Dendritic cell treated with granulocyte-macrophage colony-stimulating factor and Interleukin-4, amounts not matched to agents 40 ng/mL and 50 ng/mL, for 4 days (primary cell): ENCODE measurements at regions not wholly inside any gene's neighbourhood (a gene's known extent, or its start where the extent isn't known, plus 50 kb on each side); places are given as distances from the start of the nearest gene placed in this dataset.

Source experiments
- H3K27ac Mint-ChIP-seq: one replicate; pipeline ENCODE4 v1.8.0; 2022; ENCODE audit warnings: mild to moderate bottlenecking, mixed read lengths
- H3K27me3 Mint-ChIP-seq: one replicate; pipeline ENCODE4 v1.8.0; 2022; ENCODE audit warnings: mild to moderate bottlenecking, mixed read lengths
- H3K36me3 Mint-ChIP-seq: one replicate; pipeline ENCODE4 v1.8.0; 2022; ENCODE audit warnings: low read depth, mixed read lengths
- H3K4me1 Mint-ChIP-seq: one replicate; pipeline ENCODE4 v1.8.0; 2022; ENCODE audit warnings: low read depth, mixed read lengths
- H3K4me3 Mint-ChIP-seq: one replicate; pipeline ENCODE4 v1.8.0; 2022; ENCODE audit warnings: mild to moderate bottlenecking, moderate library complexity, mixed read lengths
- H3K9me3 Mint-ChIP-seq: one replicate; pipeline ENCODE4 v1.8.0; 2022; ENCODE audit warnings: mixed read lengths
- intact Hi-C: fragments of 100-400 bp; cut with micrococcal nuclease; formaldehyde crosslinking; loops from one replicate; pipeline ENCODE4 v1.15.0; 2022

GRCh38 chr1:221606256-221606655, 135.6 kb downstream of the DUSP10 start:
- no peak overlapping the region for H3K27ac Mint-ChIP-seq
- peaks cover 11% of the 10 kb centered on the region for H3K9me3 Mint-ChIP-seq
- intact Hi-C loops, result no loop called here
- H3K27me3 Mint-ChIP-seq, result no peaks in the 10 kb centered on the region
- no peaks in the 10 kb centered on the region for H3K4me1 Mint-ChIP-seq
- H3K36me3 Mint-ChIP-seq, result no peaks in the 10 kb centered on the region
- H3K4me3 Mint-ChIP-seq, result no peak overlapping the region

- H3K27me3 Mint-ChIP-seq, result no peaks in the 10 kb centered on the region
- H3K4me3 Mint-ChIP-seq, result no peak overlapping the region
- H3K9me3 Mint-ChIP-seq, result peaks cover 8% of the 10 kb centered on the region
- intact Hi-C loops, result no loop called here
- H3K27ac Mint-ChIP-seq, result no peak overlapping the region
- H3K36me3 Mint-ChIP-seq, result no peaks in the 10 kb centered on the region
- H3K4me1 Mint-ChIP-seq, result no peaks in the 10 kb centered on the region
Measured at GRCh38 chr1:221608835-221609320, 133.0 kb downstream of the DUSP10 start.

GRCh38 chr1:221611656-221612046, 130.2 kb downstream of the DUSP10 start:
- intact Hi-C loops, result no loop called here
- H3K27ac Mint-ChIP-seq, result no peak overlapping the region
- no peaks in the 10 kb centered on the region for H3K27me3 Mint-ChIP-seq
- no peaks in the 10 kb centered on the region for H3K36me3 Mint-ChIP-seq
- H3K4me3 Mint-ChIP-seq, result no peak overlapping the region
- no peaks in the 10 kb centered on the region for H3K9me3 Mint-ChIP-seq
- H3K4me1 Mint-ChIP-seq, result no peaks in the 10 kb centered on the region

- intact Hi-C loops, result no loop called here
- H3K9me3 Mint-ChIP-seq, result no peaks in the 10 kb centered on the region
- H3K4me1 Mint-ChIP-seq, result no peaks in the 10 kb centered on the region
- no peak overlapping the region for H3K27ac Mint-ChIP-seq
- no peaks in the 10 kb centered on the region for H3K36me3 Mint-ChIP-seq
- no peak overlapping the region for H3K4me3 Mint-ChIP-seq
- no peaks in the 10 kb centered on the region for H3K27me3 Mint-ChIP-seq
Measured at GRCh38 chr1:221612047-221612777, 129.7 kb downstream of the DUSP10 start.

GRCh38 chr1:221620437-221621384, 121.2 kb downstream of the DUSP10 start:
- no peak overlapping the region for H3K27ac Mint-ChIP-seq
- no peaks in the 10 kb centered on the region for H3K36me3 Mint-ChIP-seq
- no peaks in the 10 kb centered on the region for H3K4me1 Mint-ChIP-seq
- intact Hi-C loops, result no loop called here
- no peaks in the 10 kb centered on the region for H3K27me3 Mint-ChIP-seq
- H3K9me3 Mint-ChIP-seq, result peaks cover 9% of the 10 kb centered on the region
- H3K4me3 Mint-ChIP-seq, result no peak overlapping the region

GRCh38 chr1:221621683-221622082, 120.2 kb downstream of the DUSP10 start:
- Mint-ChIP-seq H3K36me3 (no peaks in the 10 kb centered on the region), H3K27ac (no peak overlapping the region), H3K9me3 (peaks cover 9% of the 10 kb centered on the region), H3K4me1 (no peaks in the 10 kb centered on the region), H3K27me3 (no peaks in the 10 kb centered on the region), H3K4me3 (no peak overlapping the region)
- intact Hi-C loops, result no loop called here

GRCh38 chr1:221622389-221622788, 119.5 kb downstream of the DUSP10 start:
- Mint-ChIP-seq H3K36me3 (no peaks in the 10 kb centered on the region), H3K27me3 (no peaks in the 10 kb centered on the region), H3K4me1 (no peaks in the 10 kb centered on the region), H3K27ac (no peak overlapping the region), H3K9me3 (peaks cover 9% of the 10 kb centered on the region), H3K4me3 (no peak overlapping the region)
- intact Hi-C loops, result no loop called here

- Mint-ChIP-seq H3K27ac (no peak overlapping the region), H3K4me1 (no peaks in the 10 kb centered on the region), H3K9me3 (no peaks in the 10 kb centered on the region), H3K4me3 (no peak overlapping the region), H3K36me3 (no peaks in the 10 kb centered on the region), H3K27me3 (no peaks in the 10 kb centered on the region)
- intact Hi-C loops, result no loop called here
Measured at GRCh38 chr1:221625026-221625425, 116.9 kb downstream of the DUSP10 start.

GRCh38 chr1:221626041-221626440, 115.8 kb downstream of the DUSP10 start:
- no peaks in the 10 kb centered on the region for H3K27me3 Mint-ChIP-seq
- H3K27ac Mint-ChIP-seq, result no peak overlapping the region
- no peaks in the 10 kb centered on the region for H3K4me1 Mint-ChIP-seq
- no peaks in the 10 kb centered on the region for H3K9me3 Mint-ChIP-seq
- no peaks in the 10 kb centered on the region for H3K36me3 Mint-ChIP-seq
- intact Hi-C loops, result no loop called here
- no peak overlapping the region for H3K4me3 Mint-ChIP-seq

- Mint-ChIP-seq H3K9me3 (no peaks in the 10 kb centered on the region), H3K4me1 (no peaks in the 10 kb centered on the region), H3K4me3 (no peak overlapping the region), H3K27ac (no peak overlapping the region), H3K36me3 (no peaks in the 10 kb centered on the region), H3K27me3 (no peaks in the 10 kb centered on the region)
- intact Hi-C loops, result no loop called here
Measured at GRCh38 chr1:221630236-221630635, 111.7 kb downstream of the DUSP10 start.

- H3K27me3 Mint-ChIP-seq, result no peaks in the 10 kb centered on the region
- no peaks in the 10 kb centered on the region for H3K36me3 Mint-ChIP-seq
- no peak overlapping the region for H3K4me3 Mint-ChIP-seq
- intact Hi-C loops, result no loop called here
- H3K4me1 Mint-ChIP-seq, result no peaks in the 10 kb centered on the region
- H3K27ac Mint-ChIP-seq, result no peak overlapping the region
- no peaks in the 10 kb centered on the region for H3K9me3 Mint-ChIP-seq
Measured at GRCh38 chr1:221631556-221631955, 110.3 kb downstream of the DUSP10 start.

GRCh38 chr1:221632072-221632471, 109.8 kb downstream of the DUSP10 start:
- Mint-ChIP-seq H3K9me3 (no peaks in the 10 kb centered on the region), H3K36me3 (no peaks in the 10 kb centered on the region), H3K4me1 (no peaks in the 10 kb centered on the region), H3K4me3 (no peak overlapping the region), H3K27me3 (no peaks in the 10 kb centered on the region), H3K27ac (no peak overlapping the region)
- intact Hi-C loops, result no loop called here

GRCh38 chr1:221633841-221634409, 108.0 kb downstream of the DUSP10 start:
- Mint-ChIP-seq H3K9me3 (no peaks in the 10 kb centered on the region), H3K4me1 (no peaks in the 10 kb centered on the region), H3K27ac (no peak overlapping the region), H3K36me3 (no peaks in the 10 kb centered on the region), H3K4me3 (no peak overlapping the region), H3K27me3 (no peaks in the 10 kb centered on the region)
- intact Hi-C loops, result no loop called here

GRCh38 chr1:221634606-221635005, 107.3 kb downstream of the DUSP10 start:
- Mint-ChIP-seq H3K4me3 (no peak overlapping the region), H3K9me3 (no peaks in the 10 kb centered on the region), H3K4me1 (no peaks in the 10 kb centered on the region), H3K27ac (no peak overlapping the region), H3K27me3 (no peaks in the 10 kb centered on the region), H3K36me3 (no peaks in the 10 kb centered on the region)
- intact Hi-C loops, result no loop called here
